GM12878 (cell line): ENCODE measurements at regions not wholly inside any gene's neighbourhood (a gene's known extent, or its start where the extent isn't known, plus 50 kb on each side); places are given as distances from the start of the nearest gene placed in this dataset.

Source experiments
- ATAC-seq: fragments of 200-7000 bp; cut with Tn5 transposase; 3 replicates; pipeline ENCODE4 v1.9.1; 2020; ENCODE audit warnings: mild to moderate bottlenecking, moderate library complexity
- BruUV-seq: library from RNA; stranded (reverse); fragments of 400-500 nt; replicated peaks from 2 replicates; lab custom pipeline; 2021; lab: Mats Ljungman, UMichigan
- CTCF ChIA-PET: fragments of 300-600 bp; sonication (Branson Sonifier 250); formaldehyde crosslinking; extraction: SDS; loops from one replicate; lab custom pipeline; 2021; ENCODE audit warnings: inconsistent platforms; lab: Yijun Ruan, JAX
- POLR2A ChIA-PET: fragments of 350-600 bp; formaldehyde crosslinking; extraction: SDS; loops from one replicate; lab custom pipeline; 2021; ENCODE audit warnings: inconsistent platforms; lab: Charles Lee
- RAD21 ChIA-PET: fragments of 300-600 bp; sonication (Branson Sonifier 250); formaldehyde crosslinking; loops from one replicate; lab custom pipeline; 2023; ENCODE audit warnings: antibody characterized with exemption; ENCODE audit not compliant: unreplicated experiment; lab: Charles Lee
- SMC1A ChIA-PET: fragments of 300-600 bp; sonication (Branson Sonifier 250); formaldehyde crosslinking; loops from one replicate; lab custom pipeline; 2023; ENCODE audit not compliant: unreplicated experiment, uncharacterized antibody; lab: Charles Lee
- DNase-seq: peaks from one replicate; pipeline ENCODE4 v3.0.0-alpha.2; 2011; ENCODE audit warnings: low read depth, low spot score
- FAIRE-seq: peaks from 3 replicates; lab custom pipeline; 2011; peaks lifted over from hg19 to GRCh38; lab: Jason Lieb, UNC
- H2AFZ ChIP-seq: 2 replicates; pipeline ENCODE4 v1.6.0; 2011; ENCODE audit warnings: low read depth, low read length, control low read depth; ENCODE audit not compliant: control insufficient read depth
- H3K27ac ChIP-seq: 2 replicates; pipeline ENCODE4 v1.5.1; 2011; ENCODE audit warnings: control low read depth; ENCODE audit not compliant: control insufficient read depth, insufficient read depth
- H3K27me3 ChIP-seq, 2 experiments: replicated peaks in 1 of 2; 2 replicates each; pipeline versions ENCODE4 v1.6.0 to v1.6.1; 2011; ENCODE audit warnings: low read length in 1 of 2; ENCODE audit not compliant: control insufficient read depth in 2 of 2, insufficient read depth in 2 of 2
- H3K36me3 ChIP-seq, 2 experiments: 2 replicates each; pipeline ENCODE4 v1.5.1; 2011; ENCODE audit warnings: low read length in 1 of 2; ENCODE audit not compliant: control insufficient read depth in 2 of 2, insufficient read depth in 2 of 2
- H3K4me1 ChIP-seq: 2 replicates; pipeline ENCODE4 v1.6.1; 2011; ENCODE audit warnings: mild to moderate bottlenecking, low read length, moderate library complexity, mixed read lengths; ENCODE audit not compliant: control insufficient read depth, insufficient read depth
- H3K4me2 ChIP-seq: 2 replicates; pipeline ENCODE4 v1.6.0; 2011; ENCODE audit warnings: control low read depth; ENCODE audit not compliant: control insufficient read depth, insufficient read depth
- H3K4me3 ChIP-seq: fragments of 200-600 bp; sonication (generic); 2 replicates; pipeline ENCODE4 v1.5.1; 2016
- H3K79me2 ChIP-seq: 2 replicates; pipeline ENCODE4 v1.6.0; 2011; ENCODE audit warnings: low read length; ENCODE audit not compliant: control insufficient read depth, insufficient read depth
- H3K9ac ChIP-seq: 2 replicates; pipeline ENCODE4 v1.8.0; 2011; ENCODE audit warnings: low read length, control low read depth, mixed read lengths; ENCODE audit not compliant: control insufficient read depth, insufficient read depth
- H3K9me3 ChIP-seq: replicated peaks from 3 replicates; pipeline ENCODE4 v1.5.1; 2011; ENCODE audit warnings: mild to moderate bottlenecking, low read length; ENCODE audit not compliant: control insufficient read depth, insufficient read depth
- H4K20me1 ChIP-seq: 2 replicates; pipeline ENCODE4 v1.6.0; 2011; ENCODE audit not compliant: control insufficient read depth, insufficient read depth
- BACH1 ChIP-seq: fragments of 450-650 bp; IDR thresholded peaks from 2 replicates; pipeline ENCODE4 v1.6.1; 2017; ENCODE audit warnings: mild to moderate bottlenecking, borderline replicate concordance
- BHLHE40 ChIP-seq, 2 experiments: fragments of 450-650 bp in 1 of 2; IDR thresholded peaks; 2 replicates each; pipeline ENCODE4 v1.6.1; 2011 to 2017; ENCODE audit warnings: low read depth in 2 of 2, borderline replicate concordance in 1 of 2, improper control_type of control experiment in 1 of 2, low read length in 1 of 2, mild to moderate bottlenecking in 1 of 2
- EGR1 ChIP-seq, 2 experiments: IDR thresholded peaks; 1 replicate in 1 of 2; 2 replicates in 1 of 2; pipeline ENCODE4 v1.6.1; 2011 to 2012; ENCODE audit warnings: low read depth in 2 of 2, low read length in 2 of 2, borderline replicate concordance in 1 of 2, mild to moderate bottlenecking in 1 of 2, moderate library complexity in 1 of 2
- ETV6 ChIP-seq, 2 experiments: fragments of 450-650 bp in 1 of 2; IDR thresholded peaks in 1 of 2; conservative IDR thresholded peaks in 1 of 2; 2 replicates each; pipeline ENCODE4 v1.6.1; 2014; ENCODE audit warnings: antibody characterized with exemption in 1 of 2, borderline replicate concordance in 1 of 2, low read depth in 1 of 2, mild to moderate bottlenecking in 1 of 2, moderate library complexity in 1 of 2
- IKZF1 ChIP-seq: fragments of 450-650 bp; conservative IDR thresholded peaks from 2 replicates; pipeline ENCODE4 v1.6.1; 2017; ENCODE audit warnings: antibody characterized with exemption, mild to moderate bottlenecking
- LARP7 ChIP-seq: fragments of 450-650 bp; IDR thresholded peaks from 2 replicates; pipeline ENCODE4 v1.6.1; 2017; ENCODE audit warnings: mild to moderate bottlenecking
- PAX5 ChIP-seq: IDR thresholded peaks from 2 replicates; pipeline ENCODE4 v1.6.1; 2011; ENCODE audit warnings: low read depth, low read length, borderline replicate concordance
- WGBS: methylation state at CpG from one replicate; pipeline ENCODE4 v1.1.6; 2016; ENCODE audit warnings: low lambda C conversion rate; ENCODE audit not compliant: insufficient replicate concordance, insufficient coverage; ENCODE audit errors: missing lambda C conversion rate; 5-methylcytosine and 5-hydroxymethylcytosine counted together
- in situ Hi-C: fragments of 300-500 bp; cut with MboI; formaldehyde crosslinking; loops from 9 replicates; pipeline ENCODE4 v1.14.3; 2018; ENCODE audit warnings: mixed read lengths
- intact Hi-C: fragments of 100-400 bp; cut with micrococcal nuclease; formaldehyde crosslinking; loops from one replicate; pipeline ENCODE4 v1.14.2; 2022; ENCODE audit not compliant: unreplicated experiment

GRCh38 chr22:48440673-48441552 lies 1386.8 kb downstream of the BRD1 start:
- Histone ChIP-seq H3K4me1 (no peaks in the 10 kb centered on the region), H3K27ac (no peak overlapping the region), H3K27me3 (no peaks in the 10 kb centered on the region), H3K9me3 (no peaks in the 10 kb centered on the region; the same call in 2 of the 3 replicates), H3K4me2 (no peak overlapping the region), H4K20me1 (no peaks in the 10 kb centered on the region), H3K79me2 (no peaks in the 10 kb centered on the region), H3K36me3 (no peaks in the 10 kb centered on the region), H3K4me3 (no peak overlapping the region), H2AFZ (no peak overlapping the region), H3K9ac (no peak overlapping the region)
- in situ Hi-C loops (no loop called here), intact Hi-C loops (no loop called here)
- DNase-seq = no peak
- no peak for ATAC-seq
- ChIA-PET RAD21 (no interaction called here), SMC1A (no interaction called here), CTCF (no interaction called here), POLR2A (no interaction called here)
- 30% methylated on average over 23 of the region's 23 CpGs for WGBS
- FAIRE-seq = no peak
- TF ChIP-seq IKZF1 (no peak), PAX5 (no peak), LARP7 (no peak), BACH1 (no peak), BHLHE40 (IDR thresholded peaks at IDR 0.05; ENCODE audit: borderline replicate concordance in 1 of 2, low read depth in 2 of 2, low read length in 1 of 2) (no peak), ETV6 (conservative IDR thresholded peaks at IDR 0.05 in 1 of 2, IDR thresholded peaks at IDR 0.05 in 1 of 2; ENCODE audit: borderline replicate concordance in 1 of 2, low read depth in 1 of 2) (no peak), EGR1 (IDR thresholded peaks at IDR 0.05; ENCODE audit: borderline replicate concordance in 1 of 2, low read depth in 2 of 2, low read length in 2 of 2) (no peak)
- no TSS peak for BruUV-seq
